C4-2B (cell line): ENCODE measurements at regions not wholly inside any gene's neighbourhood (a gene's known extent, or its start where the extent isn't known, plus 50 kb on each side); places are given as distances from the start of the nearest gene placed in this dataset.

Source experiments
- H3K27ac ChIP-seq: fragments of 450-650 bp; 2 replicates; pipeline ENCODE4 v1.5.1; 2017
- CTCF ChIP-seq: fragments of 450-650 bp; conservative IDR thresholded peaks from 2 replicates; pipeline ENCODE4 v1.5.1; 2017; ENCODE audit warnings: mild to moderate bottlenecking
- ZFX ChIP-seq: fragments of 450-650 bp; IDR thresholded peaks from 2 replicates; pipeline ENCODE4 v1.6.1; 2017

- no peak for TF ChIP-seq CTCF
- no peak for TF ChIP-seq ZFX
- no peak overlapping the region for H3K27ac ChIP-seq
Measured at GRCh38 chr6:72476051-72476450, 145.8 kb upstream of the KCNQ5 start.

- TF ChIP-seq CTCF (no peak), ZFX (no peak)
- H3K27ac ChIP-seq: no peak overlapping the region
Measured at GRCh38 chr6:72476646-72477045, 145.2 kb upstream of the KCNQ5 start.

GRCh38 chr6:72495441-72495840 lies 126.4 kb upstream of the KCNQ5 start:
- no peak for TF ChIP-seq CTCF
- no peak overlapping the region for H3K27ac ChIP-seq

- H3K27ac ChIP-seq: no peak overlapping the region
- no peak for TF ChIP-seq CTCF
- TF ChIP-seq ZFX: no peak
Measured at GRCh38 chr6:72497186-72497585, 124.7 kb upstream of the KCNQ5 start.

- no peak overlapping the region for H3K27ac ChIP-seq
- TF ChIP-seq CTCF: no peak
Measured at GRCh38 chr6:72500669-72501068, 121.2 kb upstream of the KCNQ5 start.

GRCh38 chr6:72504406-72504805 lies 117.5 kb upstream of the KCNQ5 start:
- H3K27ac ChIP-seq: no peak overlapping the region
- no peak for TF ChIP-seq ZFX
- TF ChIP-seq CTCF: no peak

- H3K27ac ChIP-seq: no peak overlapping the region
- TF ChIP-seq ZFX (no peak), CTCF (no peak)
Measured at GRCh38 chr6:72505446-72505845, 116.4 kb upstream of the KCNQ5 start.
